ENCODE measurements at regions not wholly inside any gene's neighbourhood (a gene's known extent, or its start where the extent isn't known, plus 50 kb on each side); places are given as distances from the start of the nearest gene placed in this dataset.

GRCh38 chr6:113425977-113426660 lies 431.0 kb upstream of the MARCKS start:
- TF ChIP-seq CTCF (IDR thresholded peaks at IDR 0.05) (no peak), POLR2A (IDR thresholded peaks at IDR 0.05) (no peak)
